Ishikawa (cell line): ENCODE measurements at regions not wholly inside any gene's neighbourhood (a gene's known extent, or its start where the extent isn't known, plus 50 kb on each side); places are given as distances from the start of the nearest gene placed in this dataset.

Experiments
- CEBPB ChIP-seq: IDR thresholded peaks from 2 replicates; pipeline ENCODE4 v1.6.1; 2012
- EP300 ChIP-seq: IDR thresholded peaks from 2 replicates; pipeline ENCODE4 v1.6.1; 2012; ENCODE audit warnings: borderline replicate concordance
- RAD21 ChIP-seq: IDR thresholded peaks from 2 replicates; pipeline ENCODE4 v1.6.1; 2012; ENCODE audit warnings: low read depth
- TCF12 ChIP-seq: IDR thresholded peaks from 2 replicates; pipeline ENCODE4 v1.6.1; 2012; ENCODE audit warnings: low read depth
- ZBTB7A ChIP-seq: IDR thresholded peaks from 2 replicates; pipeline ENCODE4 v1.6.1; 2012; ENCODE audit warnings: low read depth

GRCh38 chr5:67676863-67677262, 480.3 kb upstream of the CD180 start:
- TF ChIP-seq RAD21 (no peak), TCF12 (no peak), ZBTB7A (no peak), EP300 (no peak), CEBPB (no peak)
